ENCODE measurements at regions not wholly inside any gene's neighbourhood (a gene's known extent, or its start where the extent isn't known, plus 50 kb on each side); places are given as distances from the start of the nearest gene placed in this dataset.

DNA sequence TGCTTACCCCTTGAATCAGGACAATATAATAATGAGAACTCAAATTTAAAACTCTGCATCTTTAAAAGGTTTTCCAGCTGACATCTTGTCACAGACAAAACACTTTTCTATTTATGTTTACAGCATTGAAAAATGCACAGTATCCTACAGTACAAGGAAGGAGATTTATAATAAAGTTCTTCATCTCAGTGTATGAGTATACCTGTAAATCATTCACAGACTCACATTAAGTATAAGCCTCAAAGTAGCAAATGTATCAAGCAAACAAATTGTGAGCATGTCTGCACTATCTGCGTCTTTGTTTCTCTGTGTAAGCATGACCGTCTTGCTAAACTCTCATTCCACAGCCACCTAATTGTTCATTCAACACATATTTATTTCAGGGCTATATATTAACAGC lies 52.8 kb downstream of the PPP1R2C start:
- DNase-seq: no peak

DNA sequence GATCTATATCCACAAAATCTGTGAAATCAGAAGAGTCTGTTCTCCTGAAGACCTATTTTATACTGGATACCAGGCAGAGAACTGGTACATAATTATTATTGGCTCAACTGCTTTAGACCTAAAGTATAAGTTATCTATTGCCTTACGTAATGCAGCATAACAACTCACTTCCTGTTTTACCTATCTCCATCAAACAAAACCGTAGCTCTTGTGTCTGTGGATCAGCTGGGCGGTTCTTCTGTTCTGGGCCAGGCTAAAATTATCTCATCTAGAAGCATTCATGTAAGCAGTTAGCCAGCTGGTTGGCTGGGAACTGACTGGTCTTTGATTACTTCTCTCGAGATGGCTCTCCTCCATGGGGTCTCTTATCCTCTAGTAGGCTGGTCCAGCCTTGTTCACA lies 57.8 kb downstream of the PPP1R2C start:
- DNase-seq: no peak

DNA sequence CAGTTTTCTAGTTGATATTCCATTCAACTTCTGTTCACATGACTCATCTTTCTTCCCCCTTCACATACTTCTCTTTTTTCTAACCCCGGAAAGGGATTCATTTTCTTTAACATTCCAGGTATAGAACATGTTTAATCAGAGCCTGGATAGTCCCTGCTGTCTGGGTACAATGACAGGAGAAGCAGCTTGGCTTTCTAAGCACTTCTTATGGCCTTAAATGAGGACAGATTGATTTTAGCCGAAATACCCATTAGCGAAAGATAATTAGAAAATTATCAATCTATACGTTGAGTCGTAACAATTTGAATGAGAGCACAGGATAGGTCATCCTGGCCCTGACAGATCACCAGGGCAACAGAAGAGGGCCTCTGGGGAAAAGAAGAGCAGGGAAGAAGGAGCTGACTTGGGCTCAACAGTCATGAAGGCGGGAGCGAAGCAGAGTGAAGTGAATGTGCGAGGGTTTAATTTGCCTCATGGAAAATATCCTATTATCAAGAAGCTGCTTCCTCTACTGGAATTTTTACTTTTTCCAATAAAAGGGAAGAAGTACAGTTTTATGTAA lies 62.2 kb downstream of the PPP1R2C start:
- no peak for DNase-seq

DNA sequence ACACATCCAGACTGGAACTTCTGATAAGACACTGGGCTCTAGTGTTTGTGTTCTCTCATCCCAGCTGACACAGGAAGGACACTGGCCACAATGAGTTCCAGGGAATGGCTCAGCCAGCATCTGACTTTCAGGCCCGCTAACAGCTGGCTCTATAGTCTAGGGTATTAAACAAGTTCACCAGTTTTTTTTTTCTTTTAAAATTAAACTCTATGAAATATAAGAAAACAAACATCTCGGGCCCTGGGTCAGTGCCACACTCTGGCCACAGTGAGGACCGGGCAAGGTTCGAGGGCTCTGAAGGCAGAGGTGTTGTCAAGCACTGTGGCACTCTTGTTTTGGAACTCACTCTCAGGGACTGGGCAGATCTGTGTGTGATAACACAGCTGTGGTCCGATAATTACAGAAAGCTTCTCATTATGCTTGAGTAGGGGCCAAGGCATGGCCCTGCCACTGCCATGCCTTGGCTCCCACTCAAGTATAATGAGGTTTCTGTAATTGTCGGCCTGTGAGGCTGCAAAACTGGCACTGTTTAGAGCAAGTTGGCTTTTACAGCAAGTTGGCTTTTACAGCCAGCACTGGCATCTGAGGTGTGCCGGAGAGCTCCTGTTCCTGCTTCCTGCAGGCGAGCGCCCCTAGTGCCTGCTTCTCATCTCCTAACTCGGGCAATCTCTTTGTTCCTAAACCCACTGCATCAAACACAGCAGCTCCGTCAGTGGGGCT lies 62.8 kb downstream of the PPP1R2C start:
- peak; percentile 41 for DNase-seq

DNA sequence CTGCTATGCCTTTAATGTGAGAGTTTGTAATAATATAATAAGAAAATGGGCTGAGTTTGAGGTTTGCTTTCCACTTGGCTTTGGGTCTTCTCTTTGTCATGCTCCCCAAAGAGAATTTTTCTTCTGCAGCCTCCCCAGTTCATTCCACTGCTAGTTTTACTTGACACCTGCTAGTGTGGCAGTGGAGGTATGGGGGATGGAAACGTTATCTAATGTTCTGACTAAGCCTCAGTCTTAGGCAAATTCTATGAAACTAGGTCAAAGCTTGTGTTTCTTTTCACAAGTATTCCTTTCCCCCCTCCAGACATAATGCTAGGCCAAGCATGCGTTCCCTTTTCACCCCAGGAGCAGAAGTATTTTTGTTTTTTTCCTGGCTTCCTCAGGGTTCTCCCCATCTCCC lies 67.5 kb downstream of the PPP1R2C start:
- DNase-seq: no peak

DNA sequence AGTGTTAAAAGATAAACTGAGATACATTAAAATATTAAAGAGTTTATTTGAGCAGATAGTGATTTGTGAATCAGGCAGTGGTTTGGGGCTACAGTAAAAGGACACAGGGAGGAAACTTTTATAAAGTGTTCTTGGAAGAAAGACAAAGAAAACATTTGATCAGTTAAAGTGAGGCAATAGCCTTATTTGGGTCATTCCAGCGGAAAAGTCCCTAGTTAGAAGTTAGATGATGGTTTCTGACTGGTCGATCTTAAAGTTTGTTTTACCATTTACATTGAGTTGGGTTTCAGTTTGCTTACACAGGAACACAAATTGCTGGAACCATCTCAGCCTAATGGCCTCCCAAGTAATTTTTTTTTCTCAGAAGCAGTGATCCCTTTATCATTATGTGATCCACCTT lies 69.7 kb downstream of the PPP1R2C start:
- DNase-seq: no peak

DNA sequence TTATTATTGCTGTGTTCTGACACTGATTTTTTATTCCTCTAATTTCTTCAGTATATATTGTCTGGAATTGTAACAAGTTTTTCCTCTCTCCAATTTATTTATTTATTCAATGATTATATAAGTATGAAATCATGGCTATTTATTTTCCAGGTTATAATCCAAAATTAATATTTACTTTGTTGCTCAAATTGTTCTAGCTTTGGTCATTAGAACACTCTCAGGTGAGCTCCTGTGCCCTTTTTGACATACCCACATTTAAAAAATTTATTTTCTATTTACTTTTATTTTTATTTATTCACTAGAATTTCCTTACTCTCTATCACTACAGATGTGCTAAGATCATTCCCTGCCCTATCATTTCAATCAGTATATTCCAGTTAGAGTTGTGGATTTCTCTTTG lies 70.2 kb downstream of the PPP1R2C start:
- DNase-seq: no peak

DNA sequence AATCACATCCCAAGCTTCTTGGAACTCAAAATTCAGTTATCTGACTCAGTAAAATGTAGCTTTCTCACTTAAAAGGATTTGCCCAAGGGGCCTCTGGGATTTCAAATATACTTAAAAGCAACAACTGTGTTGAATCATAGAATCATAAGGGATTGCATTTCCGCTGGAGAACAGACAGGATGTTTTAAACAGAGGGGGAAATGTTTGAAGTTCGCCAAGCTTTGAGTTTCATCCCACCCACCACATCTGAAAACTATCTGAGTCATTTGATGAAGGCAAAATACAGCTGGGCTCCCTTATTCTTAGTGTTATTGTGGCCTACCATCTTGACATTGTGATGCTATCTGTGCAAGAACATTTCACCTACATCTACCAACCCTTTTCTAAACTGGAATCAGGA lies 73.5 kb downstream of the PPP1R2C start:
- no peak for DNase-seq

DNA sequence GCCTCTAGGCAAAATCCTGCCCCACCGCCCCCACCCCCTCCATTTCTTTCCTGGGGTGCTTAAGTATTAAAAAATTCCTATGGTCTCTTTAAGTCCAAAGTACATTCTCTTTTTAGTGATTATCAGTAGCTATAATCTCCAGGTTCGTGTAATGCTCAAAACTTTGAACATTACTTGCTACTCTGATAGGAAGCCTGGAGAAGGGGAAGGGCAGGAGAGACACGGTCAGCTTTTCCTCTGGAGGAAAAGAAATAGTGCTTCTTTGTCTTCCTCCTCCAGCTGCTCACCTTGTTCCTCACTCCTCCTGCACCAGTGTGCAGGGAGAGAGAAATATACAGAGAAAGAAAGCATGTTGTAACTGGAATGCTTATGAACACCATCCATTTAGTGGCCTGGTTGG lies 80.4 kb downstream of the PPP1R2C start:
- DNase-seq: no peak

DNA sequence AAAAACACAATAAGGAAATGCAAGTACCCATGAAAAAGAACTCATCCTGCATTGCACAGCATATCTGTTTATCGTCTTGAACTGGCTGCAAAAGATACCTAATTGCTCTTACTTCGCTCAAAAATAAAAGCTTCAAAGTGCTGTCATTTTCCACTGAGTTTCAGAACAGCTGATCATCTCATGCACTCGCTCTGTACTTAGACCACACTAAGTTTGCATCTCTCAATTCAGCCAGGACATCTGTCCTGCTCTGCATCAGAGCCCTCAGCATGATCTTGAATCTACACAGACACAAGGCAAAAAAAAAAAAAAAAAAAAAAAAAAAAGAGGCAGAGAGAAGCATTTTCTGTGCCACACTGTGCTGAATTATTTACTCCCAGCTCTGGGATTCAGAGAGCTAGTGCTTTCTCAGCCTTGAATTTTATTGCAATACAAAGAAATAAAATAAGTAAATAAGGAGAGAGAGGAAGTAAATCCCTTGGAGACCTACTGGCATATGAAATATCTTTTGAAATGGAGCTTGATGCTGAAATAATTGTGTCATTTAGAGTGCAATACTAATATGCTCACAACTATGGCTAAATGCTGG lies 81.3 kb downstream of the PPP1R2C start:
- no peak for DNase-seq

DNA sequence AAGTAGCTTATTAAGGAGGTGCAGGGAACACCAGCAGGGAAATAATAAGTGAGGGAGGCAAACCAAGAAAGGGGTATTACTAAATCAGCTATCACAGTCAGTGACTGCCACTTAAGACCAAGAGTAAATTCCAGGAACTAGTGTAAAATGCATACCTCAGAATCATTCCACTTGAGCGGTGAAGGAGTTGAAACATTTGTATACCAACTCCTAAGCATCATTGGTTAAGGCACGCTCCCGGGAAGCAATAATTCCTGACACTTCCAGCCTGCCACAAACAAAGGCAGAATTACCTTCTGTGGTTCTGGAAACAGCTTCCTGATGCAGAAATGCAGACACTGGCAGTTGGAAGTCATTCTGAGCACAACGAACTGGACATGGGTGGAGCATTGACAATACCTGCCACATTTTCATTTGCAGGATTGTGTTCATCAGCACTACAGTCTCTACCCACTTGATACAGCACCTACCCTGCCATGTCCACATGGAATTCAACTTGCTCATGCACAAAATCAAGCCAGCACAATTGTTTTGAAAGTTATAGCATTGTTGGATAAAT lies 82.1 kb downstream of the PPP1R2C start:
- no peak for DNase-seq

DNA sequence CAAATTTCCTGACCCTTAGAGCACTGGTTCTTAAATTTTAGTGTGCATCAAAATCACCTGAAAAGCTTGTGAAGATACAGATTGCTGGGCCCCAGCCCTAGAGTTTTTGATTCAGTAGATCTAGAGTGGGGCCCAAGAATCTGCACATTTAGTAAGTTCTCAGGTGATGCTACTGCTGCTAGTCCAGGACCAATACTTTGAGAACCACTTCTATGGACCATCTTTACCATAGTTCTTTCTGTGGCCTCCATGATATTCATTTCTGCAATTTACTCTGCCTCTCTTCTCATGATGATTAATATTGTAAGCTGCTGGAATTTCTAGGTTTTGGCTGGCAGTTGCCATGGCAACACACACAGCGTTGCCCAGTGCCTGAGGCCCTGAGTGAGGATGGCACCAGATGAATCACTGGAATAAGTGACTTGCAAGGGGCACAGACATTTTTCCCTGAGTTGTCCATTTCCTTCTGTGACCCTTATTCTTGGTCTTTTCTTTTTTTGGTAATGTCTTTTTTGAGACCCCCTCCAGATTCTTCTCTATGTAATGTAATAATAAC lies 83.6 kb downstream of the PPP1R2C start:
- no peak for DNase-seq

DNA sequence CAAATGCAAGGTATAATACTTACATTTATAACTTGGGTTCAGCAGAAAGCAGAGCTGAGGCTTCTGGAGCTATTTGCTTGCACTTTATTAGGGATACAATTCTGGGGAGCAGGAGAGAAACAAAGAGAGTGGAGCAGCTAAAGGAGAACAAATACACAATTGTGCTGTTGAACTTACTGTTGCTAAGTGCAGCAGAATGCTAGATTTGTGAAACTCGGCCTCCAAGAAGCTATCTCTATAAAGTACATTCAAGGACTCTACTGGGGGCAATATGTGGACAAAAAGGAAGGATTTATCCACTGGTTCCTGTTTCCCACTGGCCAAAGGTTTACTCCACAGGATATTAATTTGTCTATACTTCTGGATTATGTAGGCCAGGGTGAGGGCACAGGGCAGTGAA lies 86.8 kb downstream of the PPP1R2C start:
- DNase-seq: no peak

DNA sequence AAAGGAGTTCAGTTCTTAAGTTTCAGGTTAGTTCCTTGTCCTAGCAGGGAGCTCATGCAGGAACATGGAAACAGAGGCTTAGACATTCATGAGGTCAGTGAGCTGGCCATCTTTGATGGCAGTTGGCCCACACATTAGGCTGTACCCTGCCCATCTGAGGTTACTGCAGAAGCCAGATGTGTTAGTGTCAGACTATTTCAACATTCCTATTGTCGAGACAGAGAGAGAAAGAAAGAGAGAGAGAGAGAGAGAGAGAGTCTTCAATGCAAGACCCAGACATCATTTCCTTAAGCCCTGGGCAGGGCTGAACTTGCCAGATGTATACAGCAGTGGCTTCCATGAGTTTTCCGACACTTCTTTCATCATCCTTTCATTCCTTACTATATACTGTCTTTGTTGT lies 91.3 kb downstream of the PPP1R2C start:
- DNase-seq: no peak

DNA sequence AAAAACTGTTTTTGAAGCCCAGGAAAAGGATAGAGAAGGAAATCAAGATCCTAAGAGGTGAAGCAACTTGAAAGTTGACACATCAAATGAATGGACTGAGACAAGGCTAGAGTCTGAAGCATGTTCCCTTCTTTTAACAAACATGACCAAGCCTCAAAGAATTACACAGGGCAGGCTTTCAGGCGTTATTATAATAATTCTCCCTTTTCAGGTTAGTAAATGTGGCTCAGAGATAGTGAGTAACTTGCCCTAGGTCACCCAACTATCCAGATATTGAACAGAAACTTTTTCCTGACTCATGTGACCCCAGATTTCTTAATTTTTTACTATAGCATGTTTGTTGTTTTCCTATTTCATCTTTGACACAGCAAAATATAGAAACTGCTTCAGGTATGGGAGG lies 91.7 kb downstream of the PPP1R2C start:
- DNase-seq: no peak

DNA sequence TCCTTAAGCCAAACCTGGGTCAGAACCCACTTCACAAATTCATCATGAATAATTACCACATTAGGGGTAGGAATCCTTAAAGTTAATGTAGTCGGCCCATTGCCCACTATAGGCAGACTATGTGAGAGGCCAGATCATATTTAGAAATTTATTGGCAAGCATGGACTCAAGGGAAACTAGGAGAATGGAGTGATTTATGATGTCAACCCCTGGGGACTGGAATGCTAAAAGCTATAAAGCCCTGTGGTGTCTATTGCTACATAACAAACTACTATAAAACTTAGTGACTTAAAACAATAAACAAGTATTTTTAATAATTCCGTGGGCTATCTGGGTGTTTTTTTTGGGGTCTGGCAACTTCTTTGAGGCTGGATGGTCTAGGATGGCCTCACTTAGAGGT lies 93.9 kb downstream of the PPP1R2C start:
- DNase-seq: no peak

DNA sequence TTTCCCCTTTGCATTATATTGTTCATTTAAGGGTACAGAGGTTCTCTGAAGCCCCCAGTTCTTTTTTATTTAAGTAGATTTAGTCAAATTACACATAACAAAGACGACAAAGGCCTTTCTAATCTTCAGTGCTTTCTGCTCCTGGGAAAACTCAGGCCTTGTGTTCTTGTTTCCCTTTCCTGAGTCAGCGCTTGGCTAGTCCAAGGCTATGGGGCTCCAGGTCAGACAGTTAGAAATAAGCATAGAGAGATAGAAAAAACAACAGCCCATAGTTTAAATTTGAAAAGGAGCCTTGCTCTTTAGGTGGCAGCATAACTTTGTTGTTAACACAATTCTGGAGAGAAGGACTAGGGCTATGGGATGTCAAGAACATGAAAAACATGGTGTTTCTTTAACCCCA lies 97.3 kb downstream of the PPP1R2C start:
- DNase-seq: no peak

DNA sequence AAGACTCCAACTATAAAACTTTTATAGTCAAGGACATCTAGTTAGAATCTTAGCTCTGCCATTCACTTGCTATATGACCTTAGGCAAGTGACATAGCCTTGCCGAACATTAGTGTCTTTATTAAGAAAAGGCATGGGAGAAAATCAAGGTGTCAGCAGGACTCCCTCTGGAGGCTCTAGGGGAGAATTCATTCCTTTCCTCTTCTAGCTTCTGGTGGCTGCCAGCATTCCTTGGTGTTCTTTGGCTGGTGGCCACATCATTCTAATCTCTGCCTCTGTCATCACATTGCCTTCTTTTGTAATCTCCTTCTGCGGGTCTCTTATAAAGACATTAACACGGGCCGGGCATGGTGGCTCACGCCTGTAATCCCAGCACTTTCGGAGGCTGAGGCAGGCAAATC lies 99.8 kb downstream of the PPP1R2C start:
- DNase-seq: no peak

DNA sequence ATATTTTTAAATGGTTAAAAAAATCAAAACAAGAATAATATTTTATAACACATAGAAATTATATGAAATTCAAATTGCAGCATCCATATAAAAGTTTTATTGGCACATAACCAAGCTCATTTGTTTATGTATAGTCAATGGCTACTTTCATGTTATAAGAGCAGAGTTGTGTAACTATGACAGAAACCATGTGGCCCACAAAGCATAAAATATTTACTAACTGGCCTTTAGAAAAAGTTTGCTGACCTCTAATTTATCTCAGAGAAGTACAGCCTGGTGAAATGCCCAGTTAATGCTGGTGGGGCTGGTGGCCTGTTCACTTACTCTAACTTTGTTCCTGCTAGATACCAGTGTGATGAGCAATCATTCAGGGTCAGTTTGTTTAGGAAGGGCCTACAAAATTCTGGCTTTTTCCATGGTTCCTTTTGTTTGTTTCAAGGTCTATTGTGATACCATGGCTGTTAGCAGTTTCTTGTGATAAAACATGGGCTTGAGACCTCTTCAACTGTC lies 104.6 kb downstream of the PPP1R2C start:
- no peak for DNase-seq

DNA sequence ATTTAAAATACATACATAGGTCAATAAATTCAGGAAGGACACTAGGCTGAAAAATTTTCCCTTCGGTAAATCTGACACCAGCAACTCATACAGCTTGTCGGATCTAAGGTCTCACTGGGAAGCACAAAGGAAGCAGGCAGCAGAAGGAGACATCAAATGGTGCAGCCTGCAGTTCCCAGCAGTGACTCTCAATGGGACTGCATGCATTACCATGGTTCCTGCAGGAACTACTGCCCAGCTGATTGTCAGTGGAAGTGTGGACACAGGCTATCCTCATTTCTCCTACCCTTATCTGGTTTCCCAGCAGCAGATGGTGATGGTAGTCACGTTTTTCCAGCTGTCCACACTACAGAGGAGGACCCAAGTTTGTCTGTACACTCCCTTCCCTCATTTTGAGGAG lies 113.3 kb downstream of the PPP1R2C start:
- no peak for DNase-seq

DNA sequence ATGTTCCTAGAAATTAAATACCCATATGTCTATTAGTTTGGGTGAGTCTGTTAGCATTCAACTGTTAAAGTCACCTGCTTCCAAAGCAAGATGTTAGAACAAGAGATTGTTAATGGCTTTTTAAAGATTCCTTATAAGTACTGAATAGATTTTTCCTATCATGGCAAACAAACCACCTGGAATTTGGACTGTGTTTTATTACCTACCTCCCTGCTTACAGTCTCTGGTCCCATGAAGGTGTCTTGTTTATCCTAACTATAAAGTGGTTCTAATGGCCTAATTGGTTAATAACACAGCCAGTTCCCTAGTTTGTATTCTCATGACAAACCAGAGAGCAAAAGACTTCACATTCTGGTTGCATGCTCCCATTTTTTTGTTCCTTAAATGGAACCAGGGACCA lies 149.5 kb downstream of the PPP1R2C start:
- DNase-seq: no peak

DNA sequence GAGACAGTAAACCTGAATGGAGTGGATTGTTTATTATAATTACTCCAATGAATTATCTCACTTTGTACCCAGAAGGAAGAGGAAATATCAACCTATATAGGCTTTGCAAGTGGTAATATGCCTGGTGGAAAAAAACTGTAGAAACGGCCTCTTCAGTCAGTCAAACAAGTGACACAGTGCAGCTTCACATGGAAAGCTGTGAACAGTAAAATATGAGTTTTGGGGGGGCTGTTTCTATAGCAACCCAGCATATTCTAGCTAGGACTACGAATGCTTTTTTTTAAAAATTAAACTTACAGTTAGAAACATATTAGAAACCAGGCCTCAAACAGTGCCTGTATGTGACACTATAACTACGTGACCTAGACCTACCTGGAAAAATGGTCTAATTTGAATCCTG lies 150.1 kb downstream of the PPP1R2C start:
- no peak for DNase-seq

DNA sequence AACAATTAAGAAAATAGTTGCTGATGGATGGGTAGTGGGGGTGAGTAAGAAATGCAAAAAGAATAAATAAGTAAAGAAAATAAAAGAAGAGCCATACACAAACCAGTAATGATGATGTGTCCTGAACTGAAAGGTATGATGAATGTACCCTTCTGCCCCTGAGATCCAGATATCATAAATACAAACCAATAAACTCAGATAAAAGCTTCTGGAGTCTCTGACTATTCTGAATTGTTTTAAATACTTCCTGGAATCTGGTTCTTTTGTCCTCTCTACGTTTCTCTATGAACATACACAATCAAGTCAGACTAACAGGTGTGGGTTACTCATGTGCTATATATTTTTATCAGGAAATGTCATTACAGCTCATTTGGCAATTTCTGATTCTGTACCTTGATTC lies 153.4 kb downstream of the PPP1R2C start:
- no peak for DNase-seq

DNA sequence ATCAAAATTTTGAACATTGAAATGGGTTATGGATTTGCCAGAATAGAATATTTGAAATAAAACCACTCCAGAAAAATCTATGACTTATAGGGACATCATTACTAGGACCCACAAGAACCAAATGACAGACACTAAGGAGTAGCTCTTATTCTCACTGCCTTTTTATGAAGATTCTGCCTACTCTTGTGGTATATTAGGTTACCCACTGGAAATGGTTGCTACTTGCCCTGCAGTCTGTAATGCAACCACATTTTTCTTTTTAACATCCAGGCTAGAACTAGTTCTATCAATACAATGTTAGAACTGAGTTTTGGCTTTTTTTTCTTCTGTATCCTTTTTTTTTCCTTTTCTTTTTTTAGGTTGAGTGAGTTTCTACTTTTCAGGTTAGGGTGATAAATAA lies 158.9 kb downstream of the PPP1R2C start:
- DNase-seq: no peak

Data from activated CD4-positive, alpha-beta T cell treated with anti-CD3 and anti-CD28 coated beads, Interleukin-2, amount 50 U/mL, for 1 hour (primary cell).